GM10266 (cell line): ENCODE measurements at regions not wholly inside any gene's neighbourhood (a gene's known extent, or its start where the extent isn't known, plus 50 kb on each side); places are given as distances from the start of the nearest gene placed in this dataset.

Source experiments
- DNase-seq: peaks from one replicate; pipeline ENCODE4 v3.0.0; 2012; ENCODE audit errors: extremely low spot score
- CTCF ChIP-seq: IDR thresholded peaks from 2 replicates; pipeline ENCODE4 v1.5.1; 2012; ENCODE audit warnings: mild to moderate bottlenecking, low read depth; ENCODE audit not compliant: control insufficient read depth, insufficient read depth; ENCODE audit errors: missing control alignments

GRCh38 chr4:125101719-125102118, 213.0 kb upstream of the FAT4 start:
- TF ChIP-seq CTCF, result no peak
- DNase-seq, result no peak

- DNase-seq, result no peak
- TF ChIP-seq CTCF, result no peak
Observed at GRCh38 chr4:125097729-125098128, 217.0 kb upstream of the FAT4 start.

GRCh38 chr4:125096662-125097061, 218.1 kb upstream of the FAT4 start:
- TF ChIP-seq CTCF, result no peak
- no peak for DNase-seq

GRCh38 chr4:125091541-125091940, 223.2 kb upstream of the FAT4 start:
- TF ChIP-seq CTCF, result no peak
- DNase-seq, result no peak

- no peak for DNase-seq
- TF ChIP-seq CTCF, result no peak
Observed at GRCh38 chr4:125091101-125091500, 223.7 kb upstream of the FAT4 start.

- no peak for DNase-seq
- TF ChIP-seq CTCF, result no peak
Observed at GRCh38 chr4:125084608-125085007, 230.1 kb upstream of the FAT4 start.

- TF ChIP-seq CTCF, result no peak
- no peak for DNase-seq
Observed at GRCh38 chr4:125082729-125083417, 231.9 kb upstream of the FAT4 start.
